GM12874 (cell line): ENCODE measurements at regions not wholly inside any gene's neighbourhood (a gene's known extent, or its start where the extent isn't known, plus 50 kb on each side); places are given as distances from the start of the nearest gene placed in this dataset.

Source experiments
- TF ChIP-seq, protein P1 (sequence below): IDR thresholded peaks from 2 replicates; pipeline ENCODE4 v1.5.1; 2011; ENCODE audit warnings: low read depth, mild to moderate bottlenecking, control low read depth, low read length, moderate library complexity; ENCODE audit not compliant: insufficient read depth

DNA sequence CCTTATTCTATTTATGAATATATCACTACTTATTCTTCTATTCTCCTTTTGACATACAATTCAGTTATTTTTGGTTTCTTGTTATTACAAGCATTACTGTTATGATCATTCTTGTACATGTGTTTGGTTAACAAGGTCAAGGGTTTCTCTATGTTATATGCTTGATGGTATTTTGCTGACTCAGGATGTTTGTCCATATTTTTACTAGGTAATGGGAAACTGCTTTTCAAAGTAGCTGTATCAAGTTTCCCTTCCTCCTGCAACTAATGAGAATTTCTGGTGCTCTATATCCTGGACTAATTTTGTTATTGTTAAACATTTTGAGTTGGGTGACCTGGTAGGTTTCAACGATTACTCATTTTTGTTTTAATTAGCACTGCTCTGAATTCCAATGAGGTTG is 841.0 kb downstream of the OTOL1 start:
- TF ChIP-seq, protein P1, sequence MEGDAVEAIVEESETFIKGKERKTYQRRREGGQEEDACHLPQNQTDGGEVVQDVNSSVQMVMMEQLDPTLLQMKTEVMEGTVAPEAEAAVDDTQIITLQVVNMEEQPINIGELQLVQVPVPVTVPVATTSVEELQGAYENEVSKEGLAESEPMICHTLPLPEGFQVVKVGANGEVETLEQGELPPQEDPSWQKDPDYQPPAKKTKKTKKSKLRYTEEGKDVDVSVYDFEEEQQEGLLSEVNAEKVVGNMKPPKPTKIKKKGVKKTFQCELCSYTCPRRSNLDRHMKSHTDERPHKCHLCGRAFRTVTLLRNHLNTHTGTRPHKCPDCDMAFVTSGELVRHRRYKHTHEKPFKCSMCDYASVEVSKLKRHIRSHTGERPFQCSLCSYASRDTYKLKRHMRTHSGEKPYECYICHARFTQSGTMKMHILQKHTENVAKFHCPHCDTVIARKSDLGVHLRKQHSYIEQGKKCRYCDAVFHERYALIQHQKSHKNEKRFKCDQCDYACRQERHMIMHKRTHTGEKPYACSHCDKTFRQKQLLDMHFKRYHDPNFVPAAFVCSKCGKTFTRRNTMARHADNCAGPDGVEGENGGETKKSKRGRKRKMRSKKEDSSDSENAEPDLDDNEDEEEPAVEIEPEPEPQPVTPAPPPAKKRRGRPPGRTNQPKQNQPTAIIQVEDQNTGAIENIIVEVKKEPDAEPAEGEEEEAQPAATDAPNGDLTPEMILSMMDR, result no peak

DNA sequence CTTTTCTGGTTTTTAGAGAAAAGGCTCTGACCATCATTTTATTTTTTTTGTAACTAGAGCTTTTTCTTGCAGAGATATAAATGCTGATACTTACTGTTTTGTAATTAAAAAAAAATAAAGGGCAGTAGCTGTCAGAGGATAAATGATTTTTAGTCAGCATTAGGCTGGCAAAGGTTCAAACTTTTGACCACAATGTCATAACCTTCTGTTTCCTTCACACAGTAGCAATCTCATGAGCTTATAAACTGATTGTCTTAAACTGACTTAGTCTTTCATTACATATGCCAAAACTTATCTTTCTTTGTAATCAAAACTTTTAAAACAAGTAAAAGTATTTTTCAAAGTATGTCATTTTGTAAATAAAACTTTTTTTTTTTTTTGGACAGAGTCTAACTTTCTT is 841.9 kb downstream of the OTOL1 start:
- TF ChIP-seq, protein P1, result no peak

DNA sequence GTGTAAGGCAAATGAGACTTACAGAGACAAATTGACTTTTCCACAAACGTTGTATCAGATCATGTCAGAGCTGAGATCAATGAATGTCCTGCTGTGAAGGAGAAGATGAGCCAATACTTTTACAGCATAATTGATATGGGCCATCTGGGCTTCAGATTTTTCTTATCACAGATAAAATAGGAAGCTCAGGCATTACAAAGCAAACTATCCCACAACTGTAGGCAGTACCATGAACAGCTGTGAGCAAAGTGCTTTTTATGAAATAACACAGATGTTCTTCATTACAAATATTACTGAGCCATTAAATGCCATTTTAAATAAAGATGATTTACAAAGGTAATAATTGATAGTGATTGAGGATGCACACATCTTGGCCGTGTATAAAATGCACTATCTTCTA is 852.3 kb downstream of the OTOL1 start:
- TF ChIP-seq, protein P1, result no peak

DNA sequence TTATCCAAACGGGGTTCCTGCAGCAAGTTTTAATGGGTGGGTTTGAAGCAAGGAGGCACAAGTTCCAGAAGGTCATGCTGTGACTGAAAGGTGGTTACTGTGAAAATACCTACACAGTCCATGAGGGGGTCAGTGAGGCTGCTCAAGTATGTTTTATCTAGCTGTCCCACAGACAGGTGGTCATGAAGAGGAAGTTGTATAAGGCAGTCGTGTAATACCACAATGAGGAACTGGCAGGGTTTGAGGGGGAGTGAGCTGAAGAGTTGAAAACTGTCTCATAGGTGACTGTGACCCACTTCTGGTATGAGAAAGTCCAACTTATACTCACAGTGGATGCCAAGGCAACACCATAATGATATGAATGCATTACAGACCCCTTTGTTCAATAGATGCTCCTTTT is 856.8 kb downstream of the OTOL1 start:
- TF ChIP-seq, protein P1, result no peak

DNA sequence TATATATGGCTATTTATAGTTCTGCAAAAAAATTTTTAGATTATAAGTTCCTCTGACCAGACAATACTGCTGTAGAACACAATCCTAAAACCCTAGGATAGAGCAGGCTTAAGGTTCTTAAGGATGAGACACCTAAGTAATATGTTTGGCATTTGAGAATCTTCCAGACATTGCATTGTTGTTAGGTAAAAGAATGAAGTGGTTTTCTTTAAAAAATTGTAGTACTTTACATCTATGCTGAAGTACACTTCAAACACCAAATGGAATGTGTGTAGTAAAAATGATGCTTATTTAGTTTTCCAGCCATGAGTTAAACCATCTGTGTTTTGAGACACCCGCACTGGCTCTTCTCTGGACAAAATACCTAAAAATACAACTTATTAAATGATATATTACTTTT is 857.7 kb downstream of the OTOL1 start:
- TF ChIP-seq, protein P1, result no peak

DNA sequence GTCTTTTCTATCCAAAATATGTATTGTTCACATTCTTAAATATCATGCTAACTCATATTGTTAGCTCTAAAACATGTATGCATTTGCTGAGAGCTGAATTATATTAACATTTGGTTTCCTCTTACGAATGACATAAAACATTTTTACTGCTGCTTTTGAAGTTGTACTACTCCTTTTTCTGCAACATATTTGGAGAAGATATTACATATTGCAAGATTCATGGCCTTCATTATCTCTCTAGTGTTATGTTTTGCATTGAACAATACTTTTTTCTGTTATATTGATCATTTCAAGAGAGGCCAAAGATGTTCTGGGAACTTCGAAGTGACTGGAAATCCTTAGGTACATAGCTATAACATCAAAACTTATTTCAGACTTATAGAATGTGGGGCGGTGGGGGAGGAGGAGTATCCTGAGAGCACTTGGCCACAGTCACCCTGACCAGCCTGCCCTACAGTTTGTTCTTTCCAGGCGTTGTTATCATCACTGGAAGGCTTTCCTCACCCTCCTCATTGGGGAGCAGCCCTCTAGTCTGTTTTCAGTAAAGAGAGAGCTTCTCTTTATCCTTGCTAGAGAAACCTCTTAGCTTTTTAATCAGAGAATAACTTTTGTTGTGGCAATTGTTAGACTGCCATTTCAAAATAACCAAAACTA is 868.6 kb downstream of the OTOL1 start:
- TF ChIP-seq, protein P1, result no peak

DNA sequence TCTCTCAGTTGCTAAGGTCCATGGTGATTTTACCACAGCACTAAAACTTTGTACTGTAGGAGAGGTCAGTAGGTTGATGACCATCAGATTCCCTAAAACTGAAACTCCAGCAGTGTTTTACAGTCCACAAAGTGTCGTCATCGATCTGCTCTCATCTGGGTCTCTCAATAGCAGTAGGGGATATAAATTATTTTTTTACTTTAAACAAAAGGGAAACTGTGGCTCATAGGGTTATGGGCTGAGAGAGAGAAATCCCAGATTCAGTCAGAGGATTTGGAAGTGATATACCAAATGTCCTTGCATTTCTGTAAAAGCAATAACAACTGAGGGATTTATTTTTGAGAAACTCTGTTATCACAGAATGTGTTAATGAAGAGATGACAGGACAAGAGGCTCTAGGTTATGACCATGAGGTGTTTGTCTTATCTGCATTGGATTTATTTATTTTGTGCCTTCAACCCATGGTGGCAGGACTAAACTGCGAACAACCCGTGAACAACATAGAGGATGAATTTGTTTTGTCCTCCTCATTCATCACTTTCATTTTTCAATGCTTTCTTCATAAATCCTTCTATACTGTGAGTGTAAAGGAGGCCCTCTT is 869.7 kb downstream of the OTOL1 start:
- TF ChIP-seq, protein P1, result no peak
